GM21723 (cell line): ENCODE measurements at regions not wholly inside any gene's neighbourhood (a gene's known extent, or its start where the extent isn't known, plus 50 kb on each side); places are given as distances from the start of the nearest gene placed in this dataset.

Source experiments
- ATAC-seq: cut with Tn5 transposase; IDR thresholded peaks from one replicate; pipeline ENCODE4 v1.9.1; 2021; ENCODE audit warnings: mild to moderate bottlenecking, moderate library complexity; ENCODE audit not compliant: unreplicated experiment

DNA sequence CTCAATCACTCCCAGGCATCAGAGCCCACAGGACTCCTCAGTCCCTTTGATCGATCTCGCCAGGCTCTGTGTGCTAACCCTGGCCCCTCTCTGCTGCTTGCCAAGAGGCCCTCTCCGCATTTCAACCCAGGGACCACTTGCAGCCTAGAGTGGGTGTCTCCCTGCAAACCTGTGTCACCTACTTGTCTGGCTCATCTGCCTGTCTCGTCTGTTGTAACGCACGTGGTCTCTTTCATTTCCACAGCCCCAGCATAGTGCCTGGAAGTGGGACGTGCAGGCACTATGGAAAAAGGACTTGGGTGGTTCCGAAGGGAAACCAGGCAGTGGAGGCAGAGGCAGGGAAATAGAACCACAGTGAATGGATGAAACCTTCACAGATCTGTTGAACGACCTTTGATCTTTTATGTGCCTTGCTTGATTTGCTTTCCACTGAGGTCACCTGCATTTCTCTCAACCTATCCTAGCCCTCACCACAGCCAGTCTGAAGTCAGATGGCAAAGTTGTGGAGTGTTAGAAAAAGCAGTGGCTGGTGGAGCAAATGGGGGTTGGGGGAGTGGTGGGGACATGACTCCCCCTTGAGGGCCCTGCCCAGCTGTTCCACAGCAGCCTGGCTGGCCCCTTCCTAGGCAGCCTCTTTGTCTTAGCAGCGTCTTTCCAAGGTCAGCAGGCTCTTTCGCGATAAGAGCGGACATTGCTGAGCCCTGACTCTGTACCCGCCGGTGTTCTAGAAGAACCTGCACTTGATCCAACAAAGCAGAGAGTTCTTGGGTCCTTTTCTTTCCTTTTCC is 55.8 kb upstream of the TAGAP start:
- no peak for ATAC-seq

GRCh38 chr6:159099961-159100360 is 55.2 kb upstream of the TAGAP start:
- no peak for ATAC-seq

DNA sequence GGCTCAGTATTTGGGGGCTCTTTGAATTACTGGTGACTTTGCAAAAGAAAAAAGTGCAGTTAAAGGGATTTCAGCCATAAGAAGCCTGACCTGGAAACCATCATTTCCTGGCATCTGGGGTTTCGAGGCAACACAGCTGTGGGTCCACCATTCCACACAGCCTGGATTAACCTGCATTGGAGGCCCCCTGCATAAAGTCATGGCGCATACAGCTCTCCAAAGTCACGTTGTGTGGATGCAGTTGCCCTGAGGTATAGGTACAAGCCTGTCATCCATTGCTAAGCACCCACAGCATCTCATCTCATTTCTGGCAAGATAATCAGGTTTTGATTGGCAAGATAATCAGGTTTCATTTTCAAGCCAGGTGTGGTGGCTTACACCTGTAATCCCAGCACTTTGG is 54.5 kb upstream of the TAGAP start:
- ATAC-seq = no peak

DNA sequence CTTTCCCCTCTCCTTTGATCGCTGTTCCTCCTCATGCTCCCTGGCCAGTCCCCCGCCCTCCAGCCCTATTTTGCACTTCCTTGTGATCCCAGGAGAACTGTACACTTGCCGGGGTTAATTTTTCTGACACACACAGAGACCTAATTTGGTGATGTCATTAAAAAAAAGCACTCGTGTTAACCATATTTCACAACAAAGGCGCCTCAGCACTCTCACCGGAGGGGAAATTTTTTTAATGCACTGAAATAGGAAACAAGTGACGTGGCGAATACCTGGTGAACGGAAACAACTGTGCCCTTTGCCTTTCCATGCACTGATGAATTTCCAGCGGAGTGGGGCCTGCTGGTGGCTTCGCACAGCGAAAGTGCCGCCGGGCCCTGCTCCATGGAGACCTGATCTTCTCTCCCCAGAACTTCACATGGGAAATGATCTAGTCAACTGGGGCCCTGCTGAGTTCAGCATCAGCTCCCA is 53.9 kb upstream of the TAGAP start:
- no peak for ATAC-seq

DNA sequence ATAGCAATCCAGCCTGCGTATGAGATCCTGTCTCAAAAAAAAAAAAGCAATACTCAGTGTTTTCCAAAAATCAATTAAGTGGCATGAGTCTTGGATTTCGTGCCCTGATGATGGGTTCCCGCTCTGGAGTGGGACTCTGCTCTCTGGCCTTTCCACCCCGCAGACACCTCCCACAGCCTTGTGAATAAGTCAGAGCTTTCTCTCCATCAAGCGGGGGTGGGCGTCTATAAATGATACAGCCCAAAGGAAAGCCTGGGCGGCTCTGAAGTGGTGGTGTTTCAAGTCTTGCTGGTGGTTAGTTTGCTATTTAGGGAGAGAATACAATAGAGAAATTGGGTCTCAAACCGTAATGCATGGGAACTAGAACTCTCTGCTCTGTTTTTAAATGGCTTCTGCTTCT is 52.5 kb upstream of the TAGAP start:
- ATAC-seq = no peak

DNA sequence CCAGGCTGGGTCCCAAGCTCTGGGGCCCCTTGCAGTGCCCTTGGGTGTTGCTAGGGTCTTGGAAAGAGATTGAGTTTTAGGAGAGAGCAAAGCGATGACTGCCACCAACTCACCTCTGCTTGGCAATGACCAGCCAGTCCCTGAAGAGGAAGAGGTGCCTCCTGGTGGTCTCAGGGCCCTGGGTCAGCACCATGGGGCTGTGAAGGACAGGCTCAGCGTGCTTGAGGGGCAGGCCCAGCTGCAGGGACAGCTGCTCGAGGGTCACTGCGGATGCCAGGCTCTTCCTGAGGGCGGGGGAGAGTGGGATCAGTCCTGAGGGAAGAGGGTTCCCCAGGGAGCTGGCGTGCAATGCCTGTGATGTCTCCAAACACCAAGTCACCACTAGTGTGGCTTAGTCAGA is 50.8 kb upstream of the TAGAP start:
- no peak for ATAC-seq

DNA sequence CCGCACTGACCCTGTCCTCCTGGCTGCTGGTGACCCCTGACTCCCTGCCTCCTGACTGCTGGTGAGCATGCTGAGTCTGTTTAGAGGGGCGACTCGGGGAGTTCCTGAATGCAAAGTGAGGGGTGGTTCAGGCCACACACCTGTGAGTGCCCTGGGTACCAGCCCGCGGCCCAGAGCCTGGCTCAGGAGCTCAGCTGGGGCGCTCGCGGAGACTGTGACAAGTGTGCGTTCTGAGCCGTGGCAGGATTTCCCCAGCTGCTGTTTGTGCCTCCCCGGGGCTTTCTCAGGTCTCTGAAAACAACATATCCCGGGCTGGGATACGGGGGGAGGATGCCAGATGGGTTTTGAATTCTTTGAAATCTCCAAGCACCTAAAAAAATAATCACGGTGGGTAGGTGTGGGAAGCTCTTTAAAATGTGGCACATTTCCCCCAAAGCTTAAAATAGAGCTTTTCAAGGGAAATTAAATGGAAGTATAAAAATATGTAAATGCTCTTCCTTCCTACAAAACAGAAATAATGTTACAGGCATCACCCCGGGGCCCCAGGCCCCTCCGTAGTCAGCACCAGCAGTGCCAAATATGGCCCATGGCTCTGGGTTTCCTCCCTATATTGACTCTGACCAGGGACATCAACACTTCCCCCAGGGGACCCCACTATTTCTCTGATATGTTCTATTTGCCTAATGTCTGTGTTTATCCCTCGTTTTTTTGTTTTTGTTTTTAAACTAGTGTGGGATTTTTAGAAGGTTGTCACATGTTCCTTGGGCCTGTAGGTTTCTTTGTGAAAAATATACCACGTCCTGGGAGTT is 49.9 kb upstream of the TAGAP start:
- ATAC-seq = peak; percentile 72
